ENCODE measurements at regions not wholly inside any gene's neighbourhood (a gene's known extent, or its start where the extent isn't known, plus 50 kb on each side); places are given as distances from the start of the nearest gene placed in this dataset.
"Not testable (repeated sequence)": the region's sequence is repeated elsewhere in the genome, so short reads cannot be mapped to it uniquely, and the experiment has no call there.

GRCh38 chrX:78573630-78574029 lies 85.5 kb downstream of the RTL3 start:
- DNase-seq = no peak
- Histone ChIP-seq H3K4me1 (no peaks in the 10 kb centered on the region), H3K27me3 (no peaks in the 10 kb centered on the region), H3K4me3 (no peak overlapping the region), H3K36me3 (no peaks in the 10 kb centered on the region), H3K9me3 (no peaks in the 10 kb centered on the region), H3K27ac (no peak overlapping the region)
- TF ChIP-seq CTCF (IDR thresholded peaks at IDR 0.05) = no peak
- intact Hi-C loops (cut with DNase I; ENCODE audit: low total_unique reads) = no loop called here

DNA sequence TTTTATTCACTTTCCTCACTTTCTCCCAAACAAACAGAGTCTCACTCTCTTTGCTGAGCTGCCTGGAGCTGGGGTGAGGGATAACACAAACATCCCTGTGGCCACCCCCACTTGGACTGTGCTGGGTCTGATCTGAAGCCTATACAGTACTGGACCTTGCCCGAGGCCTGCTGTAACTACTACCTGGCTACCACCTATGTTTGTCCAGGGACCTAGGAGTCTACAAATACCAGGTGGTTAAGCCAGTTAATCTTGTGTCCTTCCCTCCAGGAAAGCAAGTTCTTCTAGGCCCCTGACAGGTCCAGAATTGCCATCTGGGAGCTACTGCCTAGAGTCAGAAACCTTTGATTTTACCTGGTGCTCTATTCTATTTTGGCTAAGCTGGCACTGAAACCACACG lies 87.3 kb downstream of the RTL3 start:
- intact Hi-C loops (cut with DNase I; ENCODE audit: low total_unique reads) = no loop called here
- Histone ChIP-seq H3K36me3 (no peaks in the 10 kb centered on the region), H3K27ac (no peak overlapping the region), H3K4me1 (no peaks in the 10 kb centered on the region), H3K4me3 (no peak overlapping the region), H3K27me3 (no peaks in the 10 kb centered on the region), H3K9me3 (no peaks in the 10 kb centered on the region)
- TF ChIP-seq CTCF (IDR thresholded peaks at IDR 0.05) = no peak
- DNase-seq = no peak

DNA sequence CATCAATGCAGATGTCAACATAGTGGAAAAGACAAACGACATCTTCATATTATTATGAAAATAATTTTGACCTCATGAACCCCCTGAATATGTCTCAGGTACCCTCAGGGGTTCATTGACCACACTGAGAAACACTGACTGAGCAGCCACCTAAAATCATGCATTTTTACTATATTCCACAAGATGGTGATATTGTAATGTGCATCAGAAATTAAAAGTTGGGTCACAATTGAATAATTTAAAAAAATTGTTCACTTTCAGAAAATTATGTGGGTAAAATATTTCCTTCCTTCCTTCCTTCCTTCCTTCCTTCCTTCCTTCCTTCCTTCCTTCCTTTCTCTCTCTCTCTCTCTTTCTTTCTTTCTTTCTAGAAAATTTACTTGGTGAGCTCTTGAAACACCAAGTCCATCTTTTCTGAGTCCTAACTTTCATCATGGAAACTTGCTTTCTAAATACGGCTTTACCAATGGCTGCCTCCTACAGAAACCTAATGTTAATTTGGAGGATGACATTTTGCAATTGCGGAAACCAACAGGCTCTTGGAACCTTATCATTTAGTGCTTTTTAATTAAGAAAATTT lies 103.6 kb downstream of the RTL3 start:
- DNase-seq = no peak
- Histone ChIP-seq H3K27ac (no peak overlapping the region), H3K4me3 (no peak overlapping the region), H3K27me3 (no peaks in the 10 kb centered on the region), H3K36me3 (no peaks in the 10 kb centered on the region), H3K4me1 (no peaks in the 10 kb centered on the region), H3K9me3 (no peaks in the 10 kb centered on the region)
- peak; percentile 41 to 46 for TF ChIP-seq CTCF (IDR thresholded peaks at IDR 0.05)
- intact Hi-C loops (cut with DNase I; ENCODE audit: low total_unique reads) = no loop called here

GRCh38 chrX:78552628-78553027 lies 106.5 kb downstream of the RTL3 start:
- H3K4me1 ChIP-seq; H3K27me3 ChIP-seq; intact Hi-C loops (cut with DNase I; ENCODE audit: low total_unique reads); H3K27ac ChIP-seq; H3K4me3 ChIP-seq; H3K9me3 ChIP-seq; H3K36me3 ChIP-seq; DNase-seq: not testable (repeated sequence)

GRCh38 chrX:78548012-78548411 lies 111.1 kb downstream of the RTL3 start:
- DNase-seq = no peak
- H3K4me1 ChIP-seq = no peaks in the 10 kb centered on the region
- TF ChIP-seq CTCF (IDR thresholded peaks at IDR 0.05) = no peak
- no peak overlapping the region for H3K4me3 ChIP-seq
- H3K9me3 ChIP-seq = peaks cover 0 to 9% (median 8%) of the 10 kb centered on the region in 3 donors
- intact Hi-C loops (cut with DNase I; ENCODE audit: low total_unique reads) = no loop called here
- no peak overlapping the region for H3K27ac ChIP-seq
- H3K36me3 ChIP-seq = no peaks in the 10 kb centered on the region
- no peaks in the 10 kb centered on the region for H3K27me3 ChIP-seq

- Histone ChIP-seq H3K27ac (no peak overlapping the region), H3K4me3 (no peak overlapping the region), H3K36me3 (no peaks in the 10 kb centered on the region), H3K27me3 (no peaks in the 10 kb centered on the region), H3K4me1 (no peaks in the 10 kb centered on the region), H3K9me3 (peaks cover 0 to 10% (median 8%) of the 10 kb centered on the region in 3 donors)
- no peak for DNase-seq
- intact Hi-C loops (cut with DNase I; ENCODE audit: low total_unique reads) = no loop called here
- no peak for TF ChIP-seq CTCF (IDR thresholded peaks at IDR 0.05)
These were observed 113.9 kb downstream of the RTL3 start for GRCh38 chrX:78545233-78545632.
